ENCODE measurements at regions not wholly inside any gene's neighbourhood (a gene's known extent, or its start where the extent isn't known, plus 50 kb on each side); places are given as distances from the start of the nearest gene placed in this dataset.
"Not testable (repeated sequence)": the region's sequence is repeated elsewhere in the genome, so short reads cannot be mapped to it uniquely, and the experiment has no call there.

- DNase-seq, result no peak
These were observed 331.5 kb upstream of the LRP1B start for GRCh38 chr2:142462306-142462705.

GRCh38 chr2:142445551-142446072 lies 314.8 kb upstream of the LRP1B start:
- no peak for DNase-seq

- no peak for DNase-seq
These were observed 314.2 kb upstream of the LRP1B start for GRCh38 chr2:142445023-142445422.

- DNase-seq, result no peak
These were observed 305.0 kb upstream of the LRP1B start for GRCh38 chr2:142435847-142436246.

- DNase-seq, result no peak
These were observed 295.2 kb upstream of the LRP1B start for GRCh38 chr2:142426064-142426463.

- DNase-seq, result no peak
These were observed 294.7 kb upstream of the LRP1B start for GRCh38 chr2:142425551-142425950.

GRCh38 chr2:142423603-142424002 lies 292.8 kb upstream of the LRP1B start:
- no peak for DNase-seq

GRCh38 chr2:142422769-142423168 lies 292.0 kb upstream of the LRP1B start:
- no peak for DNase-seq

- no peak for DNase-seq
These were observed 291.2 kb upstream of the LRP1B start for GRCh38 chr2:142422041-142422440.

GRCh38 chr2:142418699-142419098 lies 287.9 kb upstream of the LRP1B start:
- DNase-seq, result not testable (repeated sequence)

- DNase-seq, result no peak
These were observed 286.2 kb upstream of the LRP1B start for GRCh38 chr2:142416996-142417395.

GRCh38 chr2:142415461-142415860 lies 284.6 kb upstream of the LRP1B start:
- no peak for DNase-seq

GRCh38 chr2:142398212-142398611 lies 267.4 kb upstream of the LRP1B start:
- DNase-seq, result no peak

- DNase-seq, result no peak
These were observed 264.5 kb upstream of the LRP1B start for GRCh38 chr2:142395291-142395690.

GRCh38 chr2:142380372-142380771 lies 249.6 kb upstream of the LRP1B start:
- no peak for DNase-seq

- not testable (repeated sequence) for DNase-seq
These were observed 231.3 kb upstream of the LRP1B start for GRCh38 chr2:142362069-142362468.

GRCh38 chr2:142347751-142348150 lies 216.9 kb upstream of the LRP1B start:
- DNase-seq, result no peak

- DNase-seq, result no peak
These were observed 208.4 kb upstream of the LRP1B start for GRCh38 chr2:142339261-142339660.

GRCh38 chr2:142332196-142332595 lies 201.4 kb upstream of the LRP1B start:
- no peak for DNase-seq

- no peak for DNase-seq
These were observed 199.6 kb upstream of the LRP1B start for GRCh38 chr2:142330458-142330857.

GRCh38 chr2:142325870-142326269 lies 195.1 kb upstream of the LRP1B start:
- DNase-seq, result no peak

GRCh38 chr2:142323206-142323605 lies 192.4 kb upstream of the LRP1B start:
- DNase-seq, result no peak

- DNase-seq, result no peak
These were observed 191.0 kb upstream of the LRP1B start for GRCh38 chr2:142321706-142322280.

GRCh38 chr2:142320067-142320466 lies 189.3 kb upstream of the LRP1B start:
- DNase-seq, result no peak

GRCh38 chr2:142316049-142316448 lies 185.2 kb upstream of the LRP1B start:
- no peak for DNase-seq
